T-helper 1 cell treated with Interleukin-12 subunit alpha and Interleukin-12 subunit beta and Interleukin-4 antibody, amounts not matched to agents 30 μg/mL and 1 μg/mL, for 36 hours (primary cell): ENCODE measurements at regions not wholly inside any gene's neighbourhood (a gene's known extent, or its start where the extent isn't known, plus 50 kb on each side); places are given as distances from the start of the nearest gene placed in this dataset.

Experiments
- H3K27ac Mint-ChIP-seq: one replicate; pipeline ENCODE4 v1.8.0; 2021; ENCODE audit warnings: mild to moderate bottlenecking, mixed read lengths
- H3K27me3 Mint-ChIP-seq: one replicate; pipeline ENCODE4 v1.8.0; 2021; ENCODE audit warnings: low read depth, mixed read lengths
- H3K36me3 Mint-ChIP-seq: one replicate; pipeline ENCODE4 v1.8.0; 2021; ENCODE audit warnings: low read depth, mixed read lengths
- H3K4me1 Mint-ChIP-seq: one replicate; pipeline ENCODE4 v1.8.0; 2021; ENCODE audit warnings: low read depth, mixed read lengths
- H3K4me3 Mint-ChIP-seq: one replicate; pipeline ENCODE4 v1.8.0; 2021; ENCODE audit warnings: mild to moderate bottlenecking, moderate library complexity, mixed read lengths
- H3K9me3 Mint-ChIP-seq: one replicate; pipeline ENCODE4 v1.8.0; 2021; ENCODE audit warnings: mixed read lengths

GRCh38 chr6:40910260-40910893 lies 128.6 kb downstream of the UNC5CL start:
- Mint-ChIP-seq H3K36me3 (no peaks in the 10 kb centered on the region), H3K27me3 (peaks cover 23% of the 10 kb centered on the region), H3K4me3 (no peak overlapping the region), H3K9me3 (no peaks in the 10 kb centered on the region), H3K4me1 (peaks cover 4% of the 10 kb centered on the region), H3K27ac (no peak overlapping the region)

GRCh38 chr6:40909811-40910210 lies 129.2 kb downstream of the UNC5CL start:
- Mint-ChIP-seq H3K36me3 (no peaks in the 10 kb centered on the region), H3K27ac (no peak overlapping the region), H3K27me3 (peaks cover 23% of the 10 kb centered on the region), H3K4me1 (peaks cover 4% of the 10 kb centered on the region), H3K4me3 (no peak overlapping the region), H3K9me3 (no peaks in the 10 kb centered on the region)

- H3K36me3 Mint-ChIP-seq = no peaks in the 10 kb centered on the region
- peaks cover 2% of the 10 kb centered on the region for H3K4me1 Mint-ChIP-seq
- H3K9me3 Mint-ChIP-seq = no peaks in the 10 kb centered on the region
- peaks cover 26% of the 10 kb centered on the region for H3K27me3 Mint-ChIP-seq
- no peak overlapping the region for H3K27ac Mint-ChIP-seq
- no peak overlapping the region for H3K4me3 Mint-ChIP-seq
Measured at GRCh38 chr6:40907198-40907701, 131.8 kb downstream of the UNC5CL start.

- no peak overlapping the region for H3K27ac Mint-ChIP-seq
- H3K36me3 Mint-ChIP-seq = no peaks in the 10 kb centered on the region
- H3K4me3 Mint-ChIP-seq = no peak overlapping the region
- H3K4me1 Mint-ChIP-seq = no peaks in the 10 kb centered on the region
- H3K27me3 Mint-ChIP-seq = peaks cover 26% of the 10 kb centered on the region
- no peaks in the 10 kb centered on the region for H3K9me3 Mint-ChIP-seq
Measured at GRCh38 chr6:40906759-40907158, 132.3 kb downstream of the UNC5CL start.

- H3K27ac Mint-ChIP-seq = no peak overlapping the region
- no peaks in the 10 kb centered on the region for H3K4me1 Mint-ChIP-seq
- H3K36me3 Mint-ChIP-seq = no peaks in the 10 kb centered on the region
- no peak overlapping the region for H3K4me3 Mint-ChIP-seq
- H3K9me3 Mint-ChIP-seq = no peaks in the 10 kb centered on the region
- peaks cover 26% of the 10 kb centered on the region for H3K27me3 Mint-ChIP-seq
Measured at GRCh38 chr6:40904583-40905194, 134.3 kb downstream of the UNC5CL start.

GRCh38 chr6:40903456-40903855 lies 135.6 kb downstream of the UNC5CL start:
- Mint-ChIP-seq H3K4me3 (no peak overlapping the region), H3K36me3 (no peaks in the 10 kb centered on the region), H3K27ac (no peak overlapping the region), H3K27me3 (peaks cover 20% of the 10 kb centered on the region), H3K4me1 (no peaks in the 10 kb centered on the region), H3K9me3 (no peaks in the 10 kb centered on the region)

- Mint-ChIP-seq H3K27me3 (peaks cover 3% of the 10 kb centered on the region), H3K9me3 (no peaks in the 10 kb centered on the region), H3K27ac (no peak overlapping the region), H3K4me3 (no peak overlapping the region), H3K4me1 (no peaks in the 10 kb centered on the region), H3K36me3 (no peaks in the 10 kb centered on the region)
Measured at GRCh38 chr6:40901322-40902055, 137.5 kb downstream of the UNC5CL start.

GRCh38 chr6:40900791-40901190 lies 138.2 kb downstream of the UNC5CL start:
- no peak overlapping the region for H3K4me3 Mint-ChIP-seq
- H3K4me1 Mint-ChIP-seq = no peaks in the 10 kb centered on the region
- H3K36me3 Mint-ChIP-seq = no peaks in the 10 kb centered on the region
- H3K27ac Mint-ChIP-seq = no peak overlapping the region
- no peaks in the 10 kb centered on the region for H3K9me3 Mint-ChIP-seq
- peaks cover 3% of the 10 kb centered on the region for H3K27me3 Mint-ChIP-seq

- Mint-ChIP-seq H3K36me3 (no peaks in the 10 kb centered on the region), H3K9me3 (no peaks in the 10 kb centered on the region), H3K4me1 (no peaks in the 10 kb centered on the region), H3K4me3 (no peak overlapping the region), H3K27me3 (peaks cover 3% of the 10 kb centered on the region), H3K27ac (no peak overlapping the region)
Measured at GRCh38 chr6:40899684-40900155, 139.3 kb downstream of the UNC5CL start.

- no peak overlapping the region for H3K4me3 Mint-ChIP-seq
- no peaks in the 10 kb centered on the region for H3K27me3 Mint-ChIP-seq
- no peak overlapping the region for H3K27ac Mint-ChIP-seq
- H3K36me3 Mint-ChIP-seq = no peaks in the 10 kb centered on the region
- no peaks in the 10 kb centered on the region for H3K4me1 Mint-ChIP-seq
- no peaks in the 10 kb centered on the region for H3K9me3 Mint-ChIP-seq
Measured at GRCh38 chr6:40898073-40898472, 140.9 kb downstream of the UNC5CL start.

- H3K9me3 Mint-ChIP-seq = no peaks in the 10 kb centered on the region
- no peaks in the 10 kb centered on the region for H3K36me3 Mint-ChIP-seq
- no peaks in the 10 kb centered on the region for H3K4me1 Mint-ChIP-seq
- no peaks in the 10 kb centered on the region for H3K27me3 Mint-ChIP-seq
- no peak overlapping the region for H3K27ac Mint-ChIP-seq
- no peak overlapping the region for H3K4me3 Mint-ChIP-seq
Measured at GRCh38 chr6:40897390-40898003, 141.5 kb downstream of the UNC5CL start.

GRCh38 chr6:40896696-40897095 lies 142.3 kb downstream of the UNC5CL start:
- H3K27ac Mint-ChIP-seq = no peak overlapping the region
- no peaks in the 10 kb centered on the region for H3K36me3 Mint-ChIP-seq
- no peak overlapping the region for H3K4me3 Mint-ChIP-seq
- H3K9me3 Mint-ChIP-seq = no peaks in the 10 kb centered on the region
- no peaks in the 10 kb centered on the region for H3K4me1 Mint-ChIP-seq
- H3K27me3 Mint-ChIP-seq = no peaks in the 10 kb centered on the region

GRCh38 chr6:40894962-40895799 lies 143.8 kb downstream of the UNC5CL start:
- no peaks in the 10 kb centered on the region for H3K9me3 Mint-ChIP-seq
- H3K27ac Mint-ChIP-seq = no peak overlapping the region
- no peaks in the 10 kb centered on the region for H3K27me3 Mint-ChIP-seq
- no peak overlapping the region for H3K4me3 Mint-ChIP-seq
- no peaks in the 10 kb centered on the region for H3K4me1 Mint-ChIP-seq
- H3K36me3 Mint-ChIP-seq = no peaks in the 10 kb centered on the region

GRCh38 chr6:40893021-40893420 lies 146.0 kb downstream of the UNC5CL start:
- Mint-ChIP-seq H3K9me3 (no peaks in the 10 kb centered on the region), H3K36me3 (no peaks in the 10 kb centered on the region), H3K27ac (no peak overlapping the region), H3K4me3 (no peak overlapping the region), H3K4me1 (no peaks in the 10 kb centered on the region), H3K27me3 (no peaks in the 10 kb centered on the region)
